Endothelial cell (in vitro differentiated cells): ENCODE measurements at regions not wholly inside any gene's neighbourhood (a gene's known extent, or its start where the extent isn't known, plus 50 kb on each side); places are given as distances from the start of the nearest gene placed in this dataset.
A peak's percentile ranks its signal among the peaks of the same experiment; 100 is the strongest.

Experiments used
- DNase-seq: peaks from one replicate; pipeline ENCODE4 v3.0.0; 2021; ENCODE audit warnings: low spot score
- H3K27ac Mint-ChIP-seq: one replicate; pipeline ENCODE4 v1.8.0; 2021; ENCODE audit warnings: mixed read lengths, inconsistent platforms; ENCODE audit not compliant: unreplicated experiment
- H3K27me3 Mint-ChIP-seq: one replicate; pipeline ENCODE4 v1.8.0; 2021; ENCODE audit warnings: mild to moderate bottlenecking, moderate library complexity, mixed read lengths, inconsistent platforms; ENCODE audit not compliant: unreplicated experiment
- H3K36me3 Mint-ChIP-seq: one replicate; pipeline ENCODE4 v1.8.0; 2021; ENCODE audit warnings: mild to moderate bottlenecking, low read depth, mixed read lengths, inconsistent platforms; ENCODE audit not compliant: unreplicated experiment
- H3K4me1 Mint-ChIP-seq: one replicate; pipeline ENCODE4 v1.8.0; 2021; ENCODE audit warnings: mild to moderate bottlenecking, mixed read lengths, inconsistent platforms; ENCODE audit not compliant: unreplicated experiment
- H3K4me3 Mint-ChIP-seq: one replicate; pipeline ENCODE4 v1.8.0; 2021; ENCODE audit warnings: mild to moderate bottlenecking, mixed read lengths, inconsistent platforms; ENCODE audit not compliant: unreplicated experiment
- H3K9me3 Mint-ChIP-seq: one replicate; pipeline ENCODE4 v1.8.0; 2021; ENCODE audit warnings: mixed read lengths, inconsistent platforms; ENCODE audit not compliant: unreplicated experiment
- TF ChIP-seq, protein P1 (sequence below): fragments of 200-600 bp; sonication (generic); IDR thresholded peaks from one replicate; pipeline ENCODE4 v1.5.0; 2021; ENCODE audit warnings: antibody characterized with exemption; ENCODE audit not compliant: unreplicated experiment

DNA sequence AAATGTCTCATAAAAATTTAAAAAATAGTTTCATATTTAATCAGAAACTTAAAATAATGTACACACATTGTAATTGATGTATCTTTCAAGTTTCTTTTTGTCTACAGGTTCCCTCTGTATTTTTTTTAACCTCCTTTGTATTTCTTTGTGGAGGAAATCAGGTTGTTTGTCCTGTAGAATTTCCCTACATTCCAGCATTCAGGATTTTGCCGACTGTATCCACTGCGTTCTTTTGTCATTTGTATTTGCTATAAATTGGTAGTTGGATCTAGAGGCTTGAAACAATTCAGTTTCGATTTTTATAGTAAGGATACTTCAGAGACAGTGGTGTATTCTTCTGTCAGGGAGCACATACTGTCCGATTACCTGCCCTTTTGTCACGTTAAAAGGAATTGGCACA, 367.2 kb downstream of the SOX2 start:
- Mint-ChIP-seq H3K4me1 (peaks cover 3% of the 10 kb centered on the region), H3K4me3 (no peak overlapping the region), H3K9me3 (no peaks in the 10 kb centered on the region), H3K27ac (no peak overlapping the region), H3K36me3 (no peaks in the 10 kb centered on the region), H3K27me3 (no peaks in the 10 kb centered on the region)
- TF ChIP-seq, protein P1, sequence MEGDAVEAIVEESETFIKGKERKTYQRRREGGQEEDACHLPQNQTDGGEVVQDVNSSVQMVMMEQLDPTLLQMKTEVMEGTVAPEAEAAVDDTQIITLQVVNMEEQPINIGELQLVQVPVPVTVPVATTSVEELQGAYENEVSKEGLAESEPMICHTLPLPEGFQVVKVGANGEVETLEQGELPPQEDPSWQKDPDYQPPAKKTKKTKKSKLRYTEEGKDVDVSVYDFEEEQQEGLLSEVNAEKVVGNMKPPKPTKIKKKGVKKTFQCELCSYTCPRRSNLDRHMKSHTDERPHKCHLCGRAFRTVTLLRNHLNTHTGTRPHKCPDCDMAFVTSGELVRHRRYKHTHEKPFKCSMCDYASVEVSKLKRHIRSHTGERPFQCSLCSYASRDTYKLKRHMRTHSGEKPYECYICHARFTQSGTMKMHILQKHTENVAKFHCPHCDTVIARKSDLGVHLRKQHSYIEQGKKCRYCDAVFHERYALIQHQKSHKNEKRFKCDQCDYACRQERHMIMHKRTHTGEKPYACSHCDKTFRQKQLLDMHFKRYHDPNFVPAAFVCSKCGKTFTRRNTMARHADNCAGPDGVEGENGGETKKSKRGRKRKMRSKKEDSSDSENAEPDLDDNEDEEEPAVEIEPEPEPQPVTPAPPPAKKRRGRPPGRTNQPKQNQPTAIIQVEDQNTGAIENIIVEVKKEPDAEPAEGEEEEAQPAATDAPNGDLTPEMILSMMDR, result no peak
- no peak for DNase-seq

DNA sequence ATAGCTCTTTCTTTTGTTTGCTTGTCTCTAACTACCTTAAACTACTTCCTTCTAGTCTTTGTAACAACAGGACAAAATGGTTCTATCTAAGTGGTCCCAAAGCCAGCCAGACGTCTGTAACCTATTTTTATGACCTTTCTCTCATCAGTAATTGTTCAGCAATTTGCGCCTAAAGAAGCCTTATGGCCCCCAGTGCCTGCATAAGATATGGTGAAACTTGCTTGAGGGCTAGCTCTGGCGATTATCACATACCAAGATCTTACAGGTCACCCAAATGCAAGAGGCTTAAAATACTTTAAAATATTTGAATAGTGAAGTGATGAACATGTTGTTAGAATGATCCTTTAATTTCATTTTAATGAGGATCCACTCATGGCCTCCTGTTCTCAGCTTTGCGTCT, 369.4 kb downstream of the SOX2 start:
- Mint-ChIP-seq H3K4me3 (no peak overlapping the region), H3K4me1 (peaks cover 3% of the 10 kb centered on the region), H3K27me3 (no peaks in the 10 kb centered on the region), H3K9me3 (no peaks in the 10 kb centered on the region), H3K27ac (no peak overlapping the region), H3K36me3 (no peaks in the 10 kb centered on the region)
- TF ChIP-seq, protein P1, result no peak
- DNase-seq, result no peak

DNA sequence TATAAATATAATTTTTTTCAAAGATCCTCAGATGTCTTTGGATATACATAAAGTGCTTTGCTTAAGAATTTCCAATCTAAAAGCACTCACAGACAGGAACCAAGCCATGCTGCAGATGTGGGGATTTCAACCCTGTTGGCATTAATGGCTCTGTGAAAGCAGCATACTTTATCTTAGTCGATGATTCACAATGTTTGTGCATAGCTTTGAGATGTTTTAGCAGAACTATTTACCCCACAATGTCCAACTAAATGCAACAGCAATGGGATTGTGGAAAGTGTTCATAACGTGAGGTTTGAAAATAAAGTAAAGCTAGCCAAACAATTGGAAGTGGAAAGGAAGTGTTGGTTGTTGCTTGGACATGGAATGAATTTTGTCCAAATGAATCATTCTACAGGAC, 371.4 kb downstream of the SOX2 start:
- no peak overlapping the region for H3K4me3 Mint-ChIP-seq
- TF ChIP-seq, protein P1, result no peak
- H3K9me3 Mint-ChIP-seq, result no peaks in the 10 kb centered on the region
- no peaks in the 10 kb centered on the region for H3K27me3 Mint-ChIP-seq
- peaks cover 3% of the 10 kb centered on the region for H3K4me1 Mint-ChIP-seq
- no peak for DNase-seq
- H3K36me3 Mint-ChIP-seq, result no peaks in the 10 kb centered on the region
- H3K27ac Mint-ChIP-seq, result no peak overlapping the region

DNA sequence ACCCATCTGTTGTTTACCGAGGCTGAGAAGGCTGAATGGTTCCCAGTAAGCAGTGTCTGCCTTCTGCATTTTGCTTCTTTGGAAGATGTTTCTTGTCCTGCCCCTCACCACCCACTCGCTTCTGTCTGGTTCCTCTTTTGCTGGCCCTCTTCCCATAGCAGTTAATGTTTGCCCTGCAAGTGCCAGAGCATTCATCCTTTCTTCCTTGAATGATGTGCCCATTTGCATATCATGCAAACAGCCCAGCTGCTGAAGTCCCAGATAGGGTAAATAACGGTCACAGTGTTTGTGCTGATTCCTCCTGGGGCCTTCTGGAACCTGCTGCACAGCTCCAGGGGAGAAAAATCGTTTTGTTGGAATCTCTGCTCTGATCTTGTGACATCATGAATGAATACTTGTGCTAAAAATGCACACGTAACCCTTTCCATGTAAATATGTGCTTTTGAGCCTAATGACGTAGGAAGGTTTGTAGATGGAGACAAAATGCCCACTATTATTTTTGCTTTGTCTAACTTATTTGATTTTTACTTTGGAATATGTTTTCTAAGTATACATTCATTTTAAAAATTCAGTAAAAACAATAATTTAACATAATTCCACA, 381.0 kb downstream of the SOX2 start:
- Mint-ChIP-seq H3K9me3 (no peaks in the 10 kb centered on the region), H3K4me3 (no peak overlapping the region), H3K36me3 (no peaks in the 10 kb centered on the region), H3K4me1 (peaks cover 5% of the 10 kb centered on the region), H3K27me3 (no peaks in the 10 kb centered on the region), H3K27ac (no peak overlapping the region)
- TF ChIP-seq, protein P1, result no peak
- peak; percentile 3 for DNase-seq

DNA sequence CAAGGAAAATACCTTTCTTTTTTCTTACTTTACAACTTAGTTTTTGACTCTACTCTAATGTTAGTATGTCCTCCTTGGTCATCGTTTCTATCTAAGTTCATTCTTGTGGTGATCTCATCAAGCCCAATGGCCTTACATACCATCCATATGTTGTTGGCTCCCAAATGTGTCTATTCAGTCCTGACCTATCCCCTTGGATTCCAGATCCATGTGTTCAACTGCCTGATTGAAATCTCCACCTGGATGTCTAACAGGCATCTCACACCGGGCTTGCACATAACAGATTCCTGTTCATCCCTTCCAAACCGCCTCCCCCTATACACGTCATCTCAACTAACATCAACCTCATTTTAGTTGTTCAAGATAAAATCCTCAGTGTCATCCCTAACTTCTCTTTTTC, 382.6 kb downstream of the SOX2 start:
- H3K36me3 Mint-ChIP-seq, result no peaks in the 10 kb centered on the region
- no peak overlapping the region for H3K4me3 Mint-ChIP-seq
- H3K9me3 Mint-ChIP-seq, result no peaks in the 10 kb centered on the region
- H3K4me1 Mint-ChIP-seq, result peaks cover 5% of the 10 kb centered on the region
- TF ChIP-seq, protein P1, result no peak
- H3K27me3 Mint-ChIP-seq, result no peaks in the 10 kb centered on the region
- no peak overlapping the region for H3K27ac Mint-ChIP-seq
- no peak for DNase-seq
